ENCODE measurements at regions not wholly inside any gene's neighbourhood (a gene's known extent, or its start where the extent isn't known, plus 50 kb on each side); places are given as distances from the start of the nearest gene placed in this dataset.

DNA sequence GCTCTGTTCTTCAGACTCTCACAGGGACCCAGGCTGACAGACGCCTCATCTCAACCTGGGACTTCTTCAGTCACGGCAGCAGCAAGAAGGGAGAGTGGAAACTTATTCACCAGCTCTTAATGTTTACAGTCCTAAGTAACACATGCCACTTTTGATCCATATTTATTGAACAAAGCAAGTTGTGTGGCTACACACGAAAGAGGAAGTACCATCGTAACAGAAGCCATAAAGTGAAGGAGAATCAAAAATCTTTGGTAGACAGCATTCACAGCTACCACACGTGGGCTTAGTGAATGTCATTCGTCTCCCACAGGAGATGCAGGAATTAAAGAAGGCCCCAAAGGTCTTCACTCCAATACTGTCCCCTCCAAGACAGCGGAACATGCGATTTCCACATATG lies 582.6 kb downstream of the CETN3 start:
- ATAC-seq, result no peak
- TF ChIP-seq RARB (CRISPR knock-in tag; IDR thresholded peaks at IDR 0.05) (no peak), ZNF565 (CRISPR knock-in tag; conservative IDR thresholded peaks at IDR 0.05; ENCODE audit: low read depth) (no peak), ZC3H10 (CRISPR knock-in tag; IDR thresholded peaks at IDR 0.05) (no peak), SNAI2 (CRISPR knock-in tag; IDR thresholded peaks at IDR 0.05) (no peak), ZNF8 (CRISPR knock-in tag; IDR thresholded peaks at IDR 0.05) (no peak)
- TF ChIP-seq, protein P1, sequence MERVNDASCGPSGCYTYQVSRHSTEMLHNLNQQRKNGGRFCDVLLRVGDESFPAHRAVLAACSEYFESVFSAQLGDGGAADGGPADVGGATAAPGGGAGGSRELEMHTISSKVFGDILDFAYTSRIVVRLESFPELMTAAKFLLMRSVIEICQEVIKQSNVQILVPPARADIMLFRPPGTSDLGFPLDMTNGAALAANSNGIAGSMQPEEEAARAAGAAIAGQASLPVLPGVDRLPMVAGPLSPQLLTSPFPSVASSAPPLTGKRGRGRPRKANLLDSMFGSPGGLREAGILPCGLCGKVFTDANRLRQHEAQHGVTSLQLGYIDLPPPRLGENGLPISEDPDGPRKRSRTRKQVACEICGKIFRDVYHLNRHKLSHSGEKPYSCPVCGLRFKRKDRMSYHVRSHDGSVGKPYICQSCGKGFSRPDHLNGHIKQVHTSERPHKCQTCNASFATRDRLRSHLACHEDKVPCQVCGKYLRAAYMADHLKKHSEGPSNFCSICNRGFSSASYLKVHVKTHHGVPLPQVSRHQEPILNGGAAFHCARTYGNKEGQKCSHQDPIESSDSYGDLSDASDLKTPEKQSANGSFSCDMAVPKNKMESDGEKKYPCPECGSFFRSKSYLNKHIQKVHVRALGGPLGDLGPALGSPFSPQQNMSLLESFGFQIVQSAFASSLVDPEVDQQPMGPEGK (CRISPR knock-in tag; IDR thresholded peaks at IDR 0.05; ENCODE audit: borderline replicate concordance), result no peak

DNA sequence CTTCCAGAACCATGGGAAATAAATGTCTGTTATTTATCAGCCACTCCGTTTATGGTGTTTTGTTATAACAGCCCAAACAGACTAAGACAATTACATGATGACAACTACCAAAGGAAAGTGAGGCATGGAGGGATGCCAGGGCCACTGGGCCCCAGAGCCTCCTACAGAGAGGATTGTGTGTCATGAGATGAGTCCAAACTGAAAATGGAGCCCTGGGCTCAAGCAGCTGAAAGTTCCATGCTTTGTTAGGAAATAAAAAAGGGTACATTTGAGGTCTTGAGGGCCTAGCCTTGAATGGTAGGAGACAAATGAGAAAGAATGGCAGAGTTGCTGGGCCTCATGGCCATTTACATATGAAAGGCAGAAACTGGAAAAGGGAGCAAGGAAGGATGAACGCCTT lies 586.5 kb downstream of the CETN3 start:
- ATAC-seq, result no peak
- TF ChIP-seq OSR1 (CRISPR knock-in tag; IDR thresholded peaks at IDR 0.05) (no peak), ARNTL (CRISPR knock-in tag; IDR thresholded peaks at IDR 0.05; ENCODE audit: borderline replicate concordance, low read depth) (no peak), ZFP3 (CRISPR knock-in tag; IDR thresholded peaks at IDR 0.05) (no peak), TCF4 (CRISPR knock-in tag; IDR thresholded peaks at IDR 0.05; ENCODE audit: borderline replicate concordance) (no peak), ZNF70 (CRISPR knock-in tag; IDR thresholded peaks at IDR 0.05) (no peak), ZC3H10 (CRISPR knock-in tag; IDR thresholded peaks at IDR 0.05) (no peak), ISL1 (CRISPR knock-in tag; IDR thresholded peaks at IDR 0.05) (no peak), ZFP30 (CRISPR knock-in tag; IDR thresholded peaks at IDR 0.05) (no peak), GLIS3 (CRISPR knock-in tag; IDR thresholded peaks at IDR 0.05) (no peak), CSDC2 (CRISPR knock-in tag; IDR thresholded peaks at IDR 0.05) (no peak), TOX (CRISPR knock-in tag; IDR thresholded peaks at IDR 0.05; ENCODE audit: borderline replicate concordance) (no peak), PPARA (CRISPR knock-in tag; IDR thresholded peaks at IDR 0.05; ENCODE audit: borderline replicate concordance) (no peak)
- TF ChIP-seq, protein P2, sequence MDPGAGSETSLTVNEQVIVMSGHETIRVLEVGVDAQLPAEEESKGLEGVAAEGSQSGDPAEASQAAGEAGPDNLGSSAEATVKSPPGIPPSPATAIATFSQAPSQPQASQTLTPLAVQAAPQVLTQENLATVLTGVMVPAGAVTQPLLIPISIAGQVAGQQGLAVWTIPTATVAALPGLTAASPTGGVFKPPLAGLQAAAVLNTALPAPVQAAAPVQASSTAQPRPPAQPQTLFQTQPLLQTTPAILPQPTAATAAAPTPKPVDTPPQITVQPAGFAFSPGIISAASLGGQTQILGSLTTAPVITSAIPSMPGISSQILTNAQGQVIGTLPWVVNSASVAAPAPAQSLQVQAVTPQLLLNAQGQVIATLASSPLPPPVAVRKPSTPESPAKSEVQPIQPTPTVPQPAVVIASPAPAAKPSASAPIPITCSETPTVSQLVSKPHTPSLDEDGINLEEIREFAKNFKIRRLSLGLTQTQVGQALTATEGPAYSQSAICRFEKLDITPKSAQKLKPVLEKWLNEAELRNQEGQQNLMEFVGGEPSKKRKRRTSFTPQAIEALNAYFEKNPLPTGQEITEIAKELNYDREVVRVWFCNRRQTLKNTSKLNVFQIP (CRISPR knock-in tag; IDR thresholded peaks at IDR 0.05; ENCODE audit: borderline replicate concordance, low read depth), result no peak
- TF ChIP-seq, protein P3, sequence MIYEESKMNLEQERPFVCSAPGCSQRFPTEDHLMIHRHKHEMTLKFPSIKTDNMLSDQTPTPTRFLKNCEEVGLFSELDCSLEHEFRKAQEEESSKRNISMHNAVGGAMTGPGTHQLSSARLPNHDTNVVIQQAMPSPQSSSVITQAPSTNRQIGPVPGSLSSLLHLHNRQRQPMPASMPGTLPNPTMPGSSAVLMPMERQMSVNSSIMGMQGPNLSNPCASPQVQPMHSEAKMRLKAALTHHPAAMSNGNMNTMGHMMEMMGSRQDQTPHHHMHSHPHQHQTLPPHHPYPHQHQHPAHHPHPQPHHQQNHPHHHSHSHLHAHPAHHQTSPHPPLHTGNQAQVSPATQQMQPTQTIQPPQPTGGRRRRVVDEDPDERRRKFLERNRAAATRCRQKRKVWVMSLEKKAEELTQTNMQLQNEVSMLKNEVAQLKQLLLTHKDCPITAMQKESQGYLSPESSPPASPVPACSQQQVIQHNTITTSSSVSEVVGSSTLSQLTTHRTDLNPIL (CRISPR knock-in tag; IDR thresholded peaks at IDR 0.05; ENCODE audit: low read depth), result no peak
- TF ChIP-seq, protein P1 (CRISPR knock-in tag; IDR thresholded peaks at IDR 0.05; ENCODE audit: borderline replicate concordance), result no peak
- TF ChIP-seq, protein P4, sequence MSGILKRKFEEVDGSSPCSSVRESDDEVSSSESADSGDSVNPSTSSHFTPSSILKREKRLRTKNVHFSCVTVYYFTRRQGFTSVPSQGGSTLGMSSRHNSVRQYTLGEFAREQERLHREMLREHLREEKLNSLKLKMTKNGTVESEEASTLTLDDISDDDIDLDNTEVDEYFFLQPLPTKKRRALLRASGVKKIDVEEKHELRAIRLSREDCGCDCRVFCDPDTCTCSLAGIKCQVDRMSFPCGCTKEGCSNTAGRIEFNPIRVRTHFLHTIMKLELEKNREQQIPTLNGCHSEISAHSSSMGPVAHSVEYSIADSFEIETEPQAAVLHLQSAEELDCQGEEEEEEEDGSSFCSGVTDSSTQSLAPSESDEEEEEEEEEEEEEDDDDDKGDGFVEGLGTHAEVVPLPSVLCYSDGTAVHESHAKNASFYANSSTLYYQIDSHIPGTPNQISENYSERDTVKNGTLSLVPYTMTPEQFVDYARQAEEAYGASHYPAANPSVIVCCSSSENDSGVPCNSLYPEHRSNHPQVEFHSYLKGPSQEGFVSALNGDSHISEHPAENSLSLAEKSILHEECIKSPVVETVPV (CRISPR knock-in tag; IDR thresholded peaks at IDR 0.05), result no peak

DNA sequence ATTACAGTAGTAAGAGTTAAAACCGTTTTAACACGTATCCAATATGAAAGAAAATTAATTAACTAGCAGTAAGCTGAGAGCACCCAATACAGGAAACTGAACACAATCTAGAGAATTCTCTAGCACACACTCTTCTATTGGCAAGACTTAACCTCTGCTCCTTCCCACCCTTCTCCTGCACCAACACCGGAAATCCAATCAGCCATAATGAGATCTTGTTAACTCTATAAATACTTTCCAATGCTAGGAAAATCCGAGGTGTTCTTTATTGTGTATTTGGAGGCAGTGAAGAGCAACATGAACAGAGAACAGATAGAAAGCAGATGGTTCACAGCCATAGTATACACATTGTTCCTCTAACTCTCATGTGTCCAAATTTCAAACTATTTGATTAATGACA lies 591.7 kb downstream of the CETN3 start:
- TF ChIP-seq SNAI2 (CRISPR knock-in tag; IDR thresholded peaks at IDR 0.05) (no peak), ZC3H10 (CRISPR knock-in tag; IDR thresholded peaks at IDR 0.05) (no peak), ZFP3 (CRISPR knock-in tag; IDR thresholded peaks at IDR 0.05) (no peak), CSDC2 (CRISPR knock-in tag; IDR thresholded peaks at IDR 0.05) (no peak), PPARA (CRISPR knock-in tag; IDR thresholded peaks at IDR 0.05; ENCODE audit: borderline replicate concordance) (no peak), ARNTL (CRISPR knock-in tag; IDR thresholded peaks at IDR 0.05; ENCODE audit: borderline replicate concordance, low read depth) (no peak), TCF4 (CRISPR knock-in tag; IDR thresholded peaks at IDR 0.05; ENCODE audit: borderline replicate concordance) (no peak), ISL1 (CRISPR knock-in tag; IDR thresholded peaks at IDR 0.05) (no peak), BACH2 (CRISPR knock-in tag; IDR thresholded peaks at IDR 0.05; ENCODE audit: borderline replicate concordance) (no peak), GLIS3 (CRISPR knock-in tag; IDR thresholded peaks at IDR 0.05) (no peak), ZNF8 (CRISPR knock-in tag; IDR thresholded peaks at IDR 0.05) (no peak), RARB (CRISPR knock-in tag; IDR thresholded peaks at IDR 0.05) (no peak), ZNF565 (CRISPR knock-in tag; conservative IDR thresholded peaks at IDR 0.05; ENCODE audit: low read depth) (no peak), TOX (CRISPR knock-in tag; IDR thresholded peaks at IDR 0.05; ENCODE audit: borderline replicate concordance) (no peak), OSR1 (CRISPR knock-in tag; IDR thresholded peaks at IDR 0.05) (no peak), ESRRG (CRISPR knock-in tag; IDR thresholded peaks at IDR 0.05) (no peak), ZFP30 (CRISPR knock-in tag; IDR thresholded peaks at IDR 0.05) (no peak)
- TF ChIP-seq, protein P4 (CRISPR knock-in tag; IDR thresholded peaks at IDR 0.05), result no peak
- TF ChIP-seq, protein P1 (CRISPR knock-in tag; IDR thresholded peaks at IDR 0.05; ENCODE audit: borderline replicate concordance), result no peak
- TF ChIP-seq, protein P2 (CRISPR knock-in tag; IDR thresholded peaks at IDR 0.05; ENCODE audit: borderline replicate concordance, low read depth), result no peak
- no peak for ATAC-seq
